ENCODE measurements at regions not wholly inside any gene's neighbourhood (a gene's known extent, or its start where the extent isn't known, plus 50 kb on each side); places are given as distances from the start of the nearest gene placed in this dataset.

- H3K4me3 ChIP-seq (ENCODE audit: low read length): no peak overlapping the region
- DNase-seq (ENCODE audit: low read depth): no peak
- TF ChIP-seq CTCF (conservative IDR thresholded peaks at IDR 0.05; ENCODE audit: low read length): no peak
These were observed 160.6 kb upstream of the HSF2 start for GRCh38 chr6:122238861-122239260.

GRCh38 chr6:122246906-122247658 is 152.4 kb upstream of the HSF2 start:
- no peak for TF ChIP-seq CTCF (conservative IDR thresholded peaks at IDR 0.05; ENCODE audit: low read length)
- no peak overlapping the region for H3K4me3 ChIP-seq (ENCODE audit: low read length)
- DNase-seq (ENCODE audit: low read depth): no peak

GRCh38 chr6:122248001-122248669 is 151.3 kb upstream of the HSF2 start:
- no peak for DNase-seq (ENCODE audit: low read depth)
- no peak for TF ChIP-seq CTCF (conservative IDR thresholded peaks at IDR 0.05; ENCODE audit: low read length)
- H3K4me3 ChIP-seq (ENCODE audit: low read length): no peak overlapping the region

- no peak for DNase-seq (ENCODE audit: low read depth)
- no peak for TF ChIP-seq CTCF (conservative IDR thresholded peaks at IDR 0.05; ENCODE audit: low read length)
- H3K4me3 ChIP-seq (ENCODE audit: low read length): no peak overlapping the region
These were observed 150.6 kb upstream of the HSF2 start for GRCh38 chr6:122248844-122249243.

GRCh38 chr6:122258839-122259238 is 140.6 kb upstream of the HSF2 start:
- DNase-seq (ENCODE audit: low read depth): no peak
- H3K4me3 ChIP-seq (ENCODE audit: low read length): no peak overlapping the region
- TF ChIP-seq CTCF (conservative IDR thresholded peaks at IDR 0.05; ENCODE audit: low read length): no peak

- TF ChIP-seq CTCF (conservative IDR thresholded peaks at IDR 0.05; ENCODE audit: low read length): no peak
- DNase-seq (ENCODE audit: low read depth): no peak
- H3K4me3 ChIP-seq (ENCODE audit: low read length): no peak overlapping the region
These were observed 134.9 kb upstream of the HSF2 start for GRCh38 chr6:122264557-122264956.

- no peak for TF ChIP-seq CTCF (conservative IDR thresholded peaks at IDR 0.05; ENCODE audit: low read length)
- no peak for DNase-seq (ENCODE audit: low read depth)
- H3K4me3 ChIP-seq (ENCODE audit: low read length): no peak overlapping the region
These were observed 133.7 kb upstream of the HSF2 start for GRCh38 chr6:122265755-122266154.
